ENCODE measurements at regions not wholly inside any gene's neighbourhood (a gene's known extent, or its start where the extent isn't known, plus 50 kb on each side); places are given as distances from the start of the nearest gene placed in this dataset.

DNA sequence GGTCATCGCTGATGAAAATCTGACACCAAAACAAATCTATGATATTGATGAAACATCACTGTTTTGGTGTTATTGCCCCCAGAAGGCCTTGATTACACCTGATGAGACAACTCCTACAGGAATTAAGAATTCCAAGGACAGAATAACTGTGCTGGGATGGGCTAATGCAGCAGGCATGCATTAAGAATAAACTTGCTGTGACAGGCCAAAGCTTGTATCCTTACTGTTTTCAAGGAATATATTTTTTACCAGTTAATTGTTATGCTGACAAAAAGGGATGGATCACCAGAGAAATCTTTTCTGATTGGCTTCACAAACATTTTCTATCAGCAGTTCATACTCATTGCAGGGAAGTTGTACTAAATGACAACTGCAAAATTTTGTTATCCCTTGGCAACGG lies 278.2 kb downstream of the IKZF2 start:
- no peak overlapping the region for H3K9ac ChIP-seq (ENCODE audit: low read length)

DNA sequence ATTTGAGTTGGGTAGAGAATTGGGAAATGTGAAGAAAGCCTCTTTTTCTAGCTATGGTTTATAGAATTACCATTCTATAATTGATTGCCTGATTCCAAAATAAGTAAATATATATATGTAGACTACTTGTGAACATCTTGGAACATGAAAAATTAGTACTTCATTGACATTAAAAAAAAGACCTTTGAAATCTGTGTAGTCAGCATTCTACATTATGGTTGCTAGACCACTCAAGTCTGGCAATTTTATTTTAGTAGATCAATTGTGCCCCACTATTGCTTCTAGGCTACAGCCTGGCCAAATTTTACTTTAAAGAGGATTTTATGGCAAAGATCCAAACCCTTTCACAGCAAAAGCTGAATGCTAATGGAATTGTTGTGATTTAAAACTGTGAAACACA lies 279.8 kb downstream of the IKZF2 start:
- H3K27me3 ChIP-seq (ENCODE audit: low read length), result no peaks in the 10 kb centered on the region
- H3K4me3 ChIP-seq (ENCODE audit: insufficient read depth, low read length, poor library complexity, severe bottlenecking), result no peak overlapping the region
- no peaks in the 10 kb centered on the region for H3K9me2 ChIP-seq (replicated peaks; ENCODE audit: insufficient read depth, low read length)
- no peaks in the 10 kb centered on the region for H4K20me1 ChIP-seq (ENCODE audit: low read depth, low read length)
- no peaks in the 10 kb centered on the region for H3F3A ChIP-seq (ENCODE audit: insufficient read depth)
- peaks cover 3% of the 10 kb centered on the region; the same call in 1 of the 2 replicates for H3K36me3 ChIP-seq (ENCODE audit: low read length)
- no peak for TF ChIP-seq EZH2phosphoT487 (conservative IDR thresholded peaks at IDR 0.05; ENCODE audit: low read length)
- TF ChIP-seq, protein P1, sequence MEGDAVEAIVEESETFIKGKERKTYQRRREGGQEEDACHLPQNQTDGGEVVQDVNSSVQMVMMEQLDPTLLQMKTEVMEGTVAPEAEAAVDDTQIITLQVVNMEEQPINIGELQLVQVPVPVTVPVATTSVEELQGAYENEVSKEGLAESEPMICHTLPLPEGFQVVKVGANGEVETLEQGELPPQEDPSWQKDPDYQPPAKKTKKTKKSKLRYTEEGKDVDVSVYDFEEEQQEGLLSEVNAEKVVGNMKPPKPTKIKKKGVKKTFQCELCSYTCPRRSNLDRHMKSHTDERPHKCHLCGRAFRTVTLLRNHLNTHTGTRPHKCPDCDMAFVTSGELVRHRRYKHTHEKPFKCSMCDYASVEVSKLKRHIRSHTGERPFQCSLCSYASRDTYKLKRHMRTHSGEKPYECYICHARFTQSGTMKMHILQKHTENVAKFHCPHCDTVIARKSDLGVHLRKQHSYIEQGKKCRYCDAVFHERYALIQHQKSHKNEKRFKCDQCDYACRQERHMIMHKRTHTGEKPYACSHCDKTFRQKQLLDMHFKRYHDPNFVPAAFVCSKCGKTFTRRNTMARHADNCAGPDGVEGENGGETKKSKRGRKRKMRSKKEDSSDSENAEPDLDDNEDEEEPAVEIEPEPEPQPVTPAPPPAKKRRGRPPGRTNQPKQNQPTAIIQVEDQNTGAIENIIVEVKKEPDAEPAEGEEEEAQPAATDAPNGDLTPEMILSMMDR (IDR thresholded peaks at IDR 0.05; ENCODE audit: insufficient read depth, low read length, poor library complexity, severe bottlenecking), result no peak
- no peaks in the 10 kb centered on the region; the same call in 1 of the 2 replicates for H3K9me3 ChIP-seq (ENCODE audit: insufficient read depth, low read length)
- H3K9ac ChIP-seq (ENCODE audit: low read length), result no peak overlapping the region
- H3K27ac ChIP-seq (ENCODE audit: low read depth, low read length), result no peak overlapping the region
- H3K4me2 ChIP-seq (ENCODE audit: low read depth, low read length, poor library complexity, severe bottlenecking), result no peak overlapping the region
- H3K79me2 ChIP-seq (ENCODE audit: insufficient read depth, low read length), result no peaks in the 10 kb centered on the region
- H2AFZ ChIP-seq (ENCODE audit: low read depth, low read length, severe bottlenecking), result no peak overlapping the region

More for the DNA sequence above, 278.2 kb downstream of the IKZF2 start:
- no peaks in the 10 kb centered on the region for H3F3A ChIP-seq (ENCODE audit: insufficient read depth)
- H3K9me2 ChIP-seq (replicated peaks; ENCODE audit: insufficient read depth, low read length), result no peaks in the 10 kb centered on the region
- no peak overlapping the region for H3K27ac ChIP-seq (ENCODE audit: low read depth, low read length)
- H3K4me3 ChIP-seq (ENCODE audit: insufficient read depth, low read length, poor library complexity, severe bottlenecking), result no peak overlapping the region
- TF ChIP-seq EZH2phosphoT487 (conservative IDR thresholded peaks at IDR 0.05; ENCODE audit: low read length), result no peak
- TF ChIP-seq, protein P1 (IDR thresholded peaks at IDR 0.05; ENCODE audit: insufficient read depth, low read length, poor library complexity, severe bottlenecking), result no peak
- no peak overlapping the region for H2AFZ ChIP-seq (ENCODE audit: low read depth, low read length, severe bottlenecking)
- H3K36me3 ChIP-seq (ENCODE audit: low read length), result no peaks in the 10 kb centered on the region
- H3K9me3 ChIP-seq (ENCODE audit: insufficient read depth, low read length), result no peaks in the 10 kb centered on the region
- H4K20me1 ChIP-seq (ENCODE audit: low read depth, low read length), result no peaks in the 10 kb centered on the region
- H3K27me3 ChIP-seq (ENCODE audit: low read length), result no peaks in the 10 kb centered on the region
- no peak overlapping the region for H3K4me2 ChIP-seq (ENCODE audit: low read depth, low read length, poor library complexity, severe bottlenecking)
- H3K79me2 ChIP-seq (ENCODE audit: insufficient read depth, low read length), result no peaks in the 10 kb centered on the region

DNA sequence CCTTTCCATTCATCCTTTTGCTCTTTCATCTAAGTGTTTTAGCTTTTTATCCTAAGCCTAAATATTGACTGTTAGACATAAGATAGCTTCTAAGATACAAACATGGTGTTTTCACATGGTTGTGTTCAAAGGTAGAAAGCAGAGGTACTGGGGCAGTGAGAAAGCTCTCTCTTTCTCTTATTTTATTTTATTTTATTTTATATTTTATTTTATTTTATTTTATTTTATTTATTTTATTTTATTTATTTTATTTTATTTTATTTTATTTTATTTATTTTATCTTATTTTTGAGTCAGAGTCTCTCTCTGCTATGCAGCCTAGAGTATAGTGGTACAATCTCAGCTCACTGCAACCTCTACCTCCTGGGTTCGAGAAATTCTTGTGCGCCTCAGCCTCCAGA lies 287.2 kb downstream of the IKZF2 start:
- H3F3A ChIP-seq (ENCODE audit: insufficient read depth), result no peaks in the 10 kb centered on the region

More for the DNA sequence above, 287.2 kb downstream of the IKZF2 start:
- no peak overlapping the region for H3K4me2 ChIP-seq (ENCODE audit: low read depth, low read length, poor library complexity, severe bottlenecking)
- no peaks in the 10 kb centered on the region for H4K20me1 ChIP-seq (ENCODE audit: low read depth, low read length)
- H3K27ac ChIP-seq (ENCODE audit: low read depth, low read length), result no peak overlapping the region
- H2AFZ ChIP-seq (ENCODE audit: low read depth, low read length, severe bottlenecking), result no peak overlapping the region
- TF ChIP-seq, protein P1 (IDR thresholded peaks at IDR 0.05; ENCODE audit: insufficient read depth, low read length, poor library complexity, severe bottlenecking), result no peak
- no peak for TF ChIP-seq EZH2phosphoT487 (conservative IDR thresholded peaks at IDR 0.05; ENCODE audit: low read length)
- H3K36me3 ChIP-seq (ENCODE audit: low read length), result peaks cover 10% of the 10 kb centered on the region; the same call in 1 of the 2 replicates
- no peaks in the 10 kb centered on the region for H3K9me2 ChIP-seq (replicated peaks; ENCODE audit: insufficient read depth, low read length)
- H3K4me3 ChIP-seq (ENCODE audit: insufficient read depth, low read length, poor library complexity, severe bottlenecking), result no peak overlapping the region
- no peaks in the 10 kb centered on the region for H3K27me3 ChIP-seq (ENCODE audit: low read length)
- H3K79me2 ChIP-seq (ENCODE audit: insufficient read depth, low read length), result no peaks in the 10 kb centered on the region
- peaks cover 20% of the 10 kb centered on the region for H3K9me3 ChIP-seq (ENCODE audit: insufficient read depth, low read length)
- H3K9ac ChIP-seq (ENCODE audit: low read length), result no peak overlapping the region
